BJ (cell line): ENCODE measurements at regions not wholly inside any gene's neighbourhood (a gene's known extent, or its start where the extent isn't known, plus 50 kb on each side); places are given as distances from the start of the nearest gene placed in this dataset.

ENCODE experiments used
- CTCF ChIA-PET: fragments of 350-600 bp; formaldehyde crosslinking; extraction: SDS; loops from one replicate; lab custom pipeline; 2021; ENCODE audit warnings: antibody characterized with exemption, inconsistent platforms; lab: Yijun Ruan, JAX
- POLR2A ChIA-PET: fragments of 300-600 bp; sonication (Branson Sonifier 250); formaldehyde crosslinking; extraction: SDS; loops from one replicate; lab custom pipeline; 2021; ENCODE audit warnings: antibody characterized with exemption; lab: Charles Lee
- DNase-seq: peaks from one replicate; pipeline ENCODE4 v3.0.0-alpha.2; 2011; ENCODE audit warnings: low read depth
- H3K27me3 ChIP-seq: 2 replicates; pipeline ENCODE4 v1.6.0; 2011; ENCODE audit warnings: low read length; ENCODE audit not compliant: control insufficient read depth, insufficient read depth
- H3K36me3 ChIP-seq: 2 replicates; pipeline ENCODE4 v1.5.1; 2011; ENCODE audit warnings: low read length; ENCODE audit not compliant: control insufficient read depth, insufficient read depth
- H3K4me3 ChIP-seq: 2 replicates; pipeline ENCODE4 v1.5.1; 2011; ENCODE audit warnings: low read depth, mild to moderate bottlenecking, control low read depth, low read length
- CTCF ChIP-seq: IDR thresholded peaks from 2 replicates; pipeline ENCODE4 v1.5.1; 2011; ENCODE audit warnings: low read depth, mild to moderate bottlenecking, control low read depth, inconsistent platforms, low read length, moderate library complexity; ENCODE audit not compliant: insufficient read depth

DNA sequence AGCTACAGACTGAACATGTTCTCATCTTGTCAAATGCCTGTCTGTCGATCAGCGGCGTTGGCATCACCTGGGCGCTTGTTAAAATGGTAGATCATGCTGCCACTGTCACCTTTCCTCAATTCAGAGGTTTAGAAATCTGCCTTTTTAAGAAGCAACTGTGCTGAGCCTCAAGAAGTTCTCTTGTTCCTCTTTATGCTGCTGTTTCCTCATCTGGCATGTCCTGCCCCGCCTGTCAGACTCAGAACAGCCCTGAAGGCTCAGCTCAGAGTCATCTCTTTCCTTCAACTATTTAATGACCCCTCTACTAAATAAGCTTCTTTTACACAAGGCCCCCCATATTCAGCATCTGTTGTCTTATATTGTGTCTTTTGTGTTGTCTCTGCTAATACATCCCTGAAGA lies 368.2 kb downstream of the EPM2A start:
- ChIA-PET POLR2A (no interaction called here), CTCF (interaction anchor here (0.6 kb wide), 1 partner anchor 342 kb away, joined by 3 read pairs; no protein-coding TSS in a partner anchor)
- no peak for TF ChIP-seq CTCF
- Histone ChIP-seq H3K4me3 (no peak overlapping the region), H3K36me3 (no peaks in the 10 kb centered on the region), H3K27me3 (no peaks in the 10 kb centered on the region; the same call in 1 of the 2 replicates)
- DNase-seq = no peak

- ChIA-PET CTCF (no interaction called here), POLR2A (no interaction called here)
- Histone ChIP-seq H3K4me3 (no peak overlapping the region), H3K27me3 (no peaks in the 10 kb centered on the region; the same call in 1 of the 2 replicates), H3K36me3 (no peaks in the 10 kb centered on the region)
- TF ChIP-seq CTCF = no peak
- no peak for DNase-seq
Measured at GRCh38 chr6:145368075-145368474, 367.2 kb downstream of the EPM2A start.

DNA sequence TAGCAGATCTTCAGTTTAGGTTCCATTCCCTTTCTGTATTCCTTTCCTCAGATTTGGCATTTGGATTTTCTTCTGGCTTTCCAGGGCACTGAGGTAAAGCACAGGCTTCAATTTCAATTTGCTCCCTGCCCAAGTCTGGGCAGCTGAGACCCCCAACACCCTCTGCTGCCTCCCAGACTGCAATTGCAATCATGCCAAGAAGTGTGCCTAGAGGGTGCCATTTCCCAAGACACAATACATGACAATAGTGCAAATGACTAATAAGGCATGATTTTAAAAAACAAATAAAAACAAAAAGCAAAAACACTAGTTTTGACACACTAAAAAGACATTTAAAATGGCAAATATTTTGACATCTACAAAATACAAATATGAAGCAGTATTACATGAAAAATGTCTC lies 364.8 kb downstream of the EPM2A start:
- H3K36me3 ChIP-seq = no peaks in the 10 kb centered on the region
- H3K4me3 ChIP-seq = no peak overlapping the region
- no peak for DNase-seq
- TF ChIP-seq CTCF = no peak
- POLR2A ChIA-PET = no interaction called here
- H3K27me3 ChIP-seq = no peaks in the 10 kb centered on the region; the same call in 1 of the 2 replicates
- CTCF ChIA-PET = no interaction called here

- TF ChIP-seq CTCF = no peak
- ChIA-PET POLR2A (no interaction called here), CTCF (interaction anchor here (0.7 to 1.0 kb wide), 2 partner anchors 11 to 24 kb away, joined by 3 read pairs; no protein-coding TSS in a partner anchor)
- no peak for DNase-seq
- no peaks in the 10 kb centered on the region; the same call in 1 of the 2 replicates for H3K27me3 ChIP-seq
- no peaks in the 10 kb centered on the region for H3K36me3 ChIP-seq
- no peak overlapping the region for H3K4me3 ChIP-seq
Measured at GRCh38 chr6:145372671-145373151, 362.6 kb downstream of the EPM2A start.

GRCh38 chr6:145373826-145374225 lies 361.5 kb downstream of the EPM2A start:
- ChIA-PET POLR2A (interaction anchor here (0.6 kb wide), 1 partner anchor 44 kb away, joined by 3 read pairs; no protein-coding TSS in a partner anchor), CTCF (no interaction called here)
- Histone ChIP-seq H3K27me3 (no peaks in the 10 kb centered on the region; the same call in 1 of the 2 replicates), H3K36me3 (no peaks in the 10 kb centered on the region), H3K4me3 (no peak overlapping the region)
- TF ChIP-seq CTCF = no peak
- no peak for DNase-seq
